GM12872 (cell line): ENCODE measurements at regions not wholly inside any gene's neighbourhood (a gene's known extent, or its start where the extent isn't known, plus 50 kb on each side); places are given as distances from the start of the nearest gene placed in this dataset.

Experiments used
- TF ChIP-seq, protein P1 (sequence below): IDR thresholded peaks from 3 replicates; pipeline ENCODE4 v1.5.1; 2011; ENCODE audit warnings: low read depth, mild to moderate bottlenecking, low read length, moderate library complexity; ENCODE audit not compliant: insufficient read depth

DNA sequence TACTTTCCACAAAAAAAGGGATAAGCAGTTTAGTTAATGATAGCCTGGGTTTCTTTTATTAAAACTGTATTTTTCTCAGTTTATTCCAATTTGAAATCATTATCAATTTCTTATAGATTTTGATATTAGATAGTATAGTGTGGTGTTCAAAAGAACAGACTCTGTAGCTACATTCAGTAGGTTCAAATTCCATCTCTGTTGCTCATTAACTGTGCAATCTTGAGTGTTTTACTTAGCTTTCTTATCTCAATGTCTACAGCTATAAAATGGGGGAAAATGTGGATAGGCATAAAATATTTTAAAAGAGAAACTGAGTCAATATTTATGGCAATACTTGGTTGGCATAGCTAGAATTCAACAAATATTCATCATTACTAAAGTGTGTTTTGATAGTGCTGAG is 86.9 kb upstream of the SEMA3A start:
- TF ChIP-seq, protein P1, sequence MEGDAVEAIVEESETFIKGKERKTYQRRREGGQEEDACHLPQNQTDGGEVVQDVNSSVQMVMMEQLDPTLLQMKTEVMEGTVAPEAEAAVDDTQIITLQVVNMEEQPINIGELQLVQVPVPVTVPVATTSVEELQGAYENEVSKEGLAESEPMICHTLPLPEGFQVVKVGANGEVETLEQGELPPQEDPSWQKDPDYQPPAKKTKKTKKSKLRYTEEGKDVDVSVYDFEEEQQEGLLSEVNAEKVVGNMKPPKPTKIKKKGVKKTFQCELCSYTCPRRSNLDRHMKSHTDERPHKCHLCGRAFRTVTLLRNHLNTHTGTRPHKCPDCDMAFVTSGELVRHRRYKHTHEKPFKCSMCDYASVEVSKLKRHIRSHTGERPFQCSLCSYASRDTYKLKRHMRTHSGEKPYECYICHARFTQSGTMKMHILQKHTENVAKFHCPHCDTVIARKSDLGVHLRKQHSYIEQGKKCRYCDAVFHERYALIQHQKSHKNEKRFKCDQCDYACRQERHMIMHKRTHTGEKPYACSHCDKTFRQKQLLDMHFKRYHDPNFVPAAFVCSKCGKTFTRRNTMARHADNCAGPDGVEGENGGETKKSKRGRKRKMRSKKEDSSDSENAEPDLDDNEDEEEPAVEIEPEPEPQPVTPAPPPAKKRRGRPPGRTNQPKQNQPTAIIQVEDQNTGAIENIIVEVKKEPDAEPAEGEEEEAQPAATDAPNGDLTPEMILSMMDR: no peak

GRCh38 chr7:84277628-84278224 is 83.1 kb upstream of the SEMA3A start:
- TF ChIP-seq, protein P1: no peak

DNA sequence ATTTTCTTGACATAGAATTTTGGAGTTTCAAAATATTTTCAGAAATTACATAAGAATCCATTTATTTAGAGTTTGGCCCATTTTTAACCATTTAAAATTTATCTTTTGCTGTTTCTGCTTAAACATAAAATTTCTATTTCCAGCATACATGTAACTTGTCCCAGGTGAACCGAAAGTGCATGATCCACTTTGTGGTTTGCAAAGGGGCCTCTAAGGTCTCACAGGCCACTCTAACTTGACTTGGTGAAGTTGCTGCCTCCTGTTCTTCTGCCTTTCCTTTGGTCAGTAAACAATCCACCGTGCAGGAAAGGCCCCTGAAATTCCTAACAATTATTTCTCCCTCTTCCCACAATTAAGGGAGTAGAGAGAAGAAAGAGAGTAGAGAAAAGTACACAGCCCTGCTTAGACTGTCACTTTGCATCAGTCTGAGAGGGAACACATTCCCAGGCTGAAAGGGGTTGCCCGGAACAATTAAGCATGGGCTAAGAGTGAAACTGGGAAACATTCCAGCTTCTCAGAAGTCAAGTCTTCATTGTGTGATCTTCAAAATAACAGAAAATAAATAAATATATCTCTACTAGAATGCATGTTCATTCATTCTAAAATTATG is 79.5 kb upstream of the SEMA3A start:
- TF ChIP-seq, protein P1: no peak

DNA sequence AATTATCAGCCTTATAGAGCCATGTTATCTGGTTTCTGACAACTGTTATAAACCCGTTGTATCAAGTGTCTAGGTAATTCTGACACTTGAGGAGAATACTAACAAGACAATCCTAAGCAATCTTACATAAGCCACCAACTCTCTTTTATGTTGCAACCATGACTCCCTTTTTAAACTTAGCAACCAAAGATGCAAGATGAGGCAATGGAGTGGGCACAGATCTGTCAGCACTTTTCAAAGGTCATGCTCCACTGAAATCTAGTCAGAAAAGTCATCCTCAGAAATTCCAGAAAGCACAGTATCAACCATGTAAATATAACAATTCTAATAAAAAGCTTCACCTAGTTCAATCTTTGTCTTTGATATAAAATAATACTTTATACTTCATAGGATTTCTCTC is 77.0 kb upstream of the SEMA3A start:
- TF ChIP-seq, protein P1: no peak

DNA sequence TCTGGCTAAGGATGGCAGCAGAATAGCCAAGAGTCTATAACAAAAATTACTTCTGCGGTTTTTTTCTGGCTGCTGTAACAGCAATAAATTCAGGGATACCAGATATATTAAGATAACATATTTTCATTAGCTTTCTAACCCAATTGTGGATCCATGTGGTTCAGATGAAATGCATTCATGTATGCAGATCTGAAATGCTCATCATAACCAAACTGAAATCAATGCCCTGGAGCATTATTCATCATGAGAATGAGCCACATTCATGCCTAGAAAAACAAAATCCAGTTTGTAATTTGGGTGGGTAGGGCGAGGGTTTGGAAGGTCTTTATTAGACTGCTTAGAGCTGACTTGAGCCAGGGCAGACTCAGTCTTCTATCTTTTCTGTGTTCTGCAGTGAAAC is 69.8 kb upstream of the SEMA3A start:
- TF ChIP-seq, protein P1: no peak

DNA sequence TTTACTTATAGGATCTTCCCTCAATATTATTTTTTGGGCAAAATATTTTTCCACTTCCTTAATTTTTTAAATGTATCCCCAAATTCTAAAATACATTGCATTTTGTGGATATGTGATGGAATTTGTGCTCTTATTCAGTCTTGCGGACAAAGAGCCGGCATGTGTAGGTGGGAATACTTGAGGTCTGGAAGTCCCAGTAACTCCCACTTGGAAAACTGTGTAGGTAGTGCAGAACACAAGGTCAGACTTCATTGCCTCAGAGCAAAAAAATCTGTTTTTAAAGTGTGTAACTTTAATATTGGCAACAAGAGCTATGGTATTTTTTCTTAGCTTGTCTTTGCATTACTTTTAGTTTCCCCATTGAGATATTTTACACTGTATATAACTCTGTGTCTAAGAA is 68.5 kb upstream of the SEMA3A start:
- TF ChIP-seq, protein P1: no peak

DNA sequence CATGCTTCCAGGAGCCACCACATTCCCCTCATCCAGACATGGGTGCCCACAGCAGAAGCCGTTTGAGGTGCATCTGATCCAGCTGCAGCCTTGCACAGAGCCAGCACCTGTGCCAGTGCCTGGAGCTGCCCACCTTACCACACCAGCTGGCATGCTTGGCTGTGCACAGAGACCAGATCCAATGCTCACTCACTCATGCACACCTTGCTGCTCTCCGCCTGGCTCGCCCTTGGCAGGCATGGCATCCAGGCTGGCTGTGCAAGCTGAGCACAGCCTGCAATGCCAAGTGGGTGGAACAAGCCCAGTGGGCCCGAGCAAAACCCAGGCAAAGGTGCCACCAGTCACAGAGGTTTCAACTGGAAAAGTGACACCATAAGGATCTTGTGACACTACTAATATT is 66.9 kb upstream of the SEMA3A start:
- TF ChIP-seq, protein P1: no peak
